NCI-H1436 treated with DMSO at 0.1 percent for 48 hours (cell line): ENCODE measurements at regions not wholly inside any gene's neighbourhood (a gene's known extent, or its start where the extent isn't known, plus 50 kb on each side); places are given as distances from the start of the nearest gene placed in this dataset.

ENCODE experiments used
- DNase-seq: peaks from one replicate; lab custom pipeline; 2025; lab: John Stamatoyannopoulos, UW

GRCh38 chr5:3957658-3958057 lies 362.0 kb downstream of the IRX1 start:
- DNase-seq = no peak

DNA sequence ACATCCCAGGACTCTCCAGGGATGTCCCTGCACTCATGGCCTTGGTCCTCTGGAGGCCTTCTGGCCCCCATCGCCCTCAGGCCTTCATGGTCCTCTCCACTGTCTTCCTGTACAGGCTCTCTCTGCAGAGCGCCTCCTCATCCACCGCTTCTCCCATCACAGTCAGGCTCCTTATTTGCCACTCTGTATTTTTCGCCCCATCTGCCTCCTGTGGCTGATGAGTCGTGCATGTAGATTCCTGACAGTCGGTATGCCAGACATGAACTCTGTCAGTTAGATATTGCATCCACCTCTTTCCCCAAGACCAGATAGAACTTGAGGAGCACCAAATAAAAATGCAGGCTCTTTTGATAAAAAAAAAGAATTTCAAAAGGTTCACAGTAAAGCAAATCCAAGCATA lies 362.8 kb downstream of the IRX1 start:
- DNase-seq = no peak

- DNase-seq = no peak
These were observed 366.5 kb downstream of the IRX1 start for GRCh38 chr5:3962113-3962512.

- no peak for DNase-seq
These were observed 368.0 kb downstream of the IRX1 start for GRCh38 chr5:3963652-3964051.

GRCh38 chr5:3980156-3980555 lies 384.5 kb downstream of the IRX1 start:
- no peak for DNase-seq

DNA sequence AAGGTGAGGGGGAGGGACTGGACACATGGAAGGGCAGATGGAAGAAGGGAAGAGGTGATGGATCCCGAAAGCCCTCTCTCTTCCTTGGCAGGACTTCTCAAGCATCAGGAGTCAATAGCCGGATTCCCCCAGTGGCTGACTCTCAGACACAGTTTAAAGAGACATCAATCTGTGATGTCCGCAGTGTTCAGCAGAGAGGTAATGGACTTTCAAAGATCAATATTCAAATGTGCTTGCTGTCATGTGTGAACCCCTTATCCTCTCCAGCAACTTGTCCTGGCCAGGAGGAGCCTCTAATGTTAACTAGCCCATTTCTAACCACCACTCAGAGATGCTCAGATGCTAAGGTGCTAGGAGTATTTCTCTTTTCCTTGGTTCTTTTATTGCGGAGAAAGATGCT lies 392.2 kb downstream of the IRX1 start:
- DNase-seq = no peak

GRCh38 chr5:3993856-3994473 lies 398.3 kb downstream of the IRX1 start:
- no peak for DNase-seq

DNA sequence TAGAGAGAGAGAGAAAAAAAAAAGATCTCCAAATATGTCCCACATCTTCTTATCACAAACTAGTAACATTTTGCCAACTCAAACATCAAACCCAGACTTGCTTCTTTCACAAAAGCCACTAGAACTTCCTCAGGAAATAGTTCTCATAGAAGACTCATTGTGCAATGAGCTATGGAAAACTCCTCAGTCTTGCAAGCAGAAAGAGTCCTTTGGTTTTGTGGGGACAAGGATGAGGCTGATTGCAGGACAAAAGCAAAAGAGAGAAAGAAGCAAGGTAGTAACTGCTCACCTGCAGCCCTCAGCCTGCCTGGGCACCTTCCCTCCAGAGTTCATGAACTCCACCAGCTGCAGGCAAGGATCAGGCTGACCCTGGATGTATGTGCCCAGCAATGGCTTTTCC lies 399.0 kb downstream of the IRX1 start:
- DNase-seq = no peak

GRCh38 chr5:3995954-3996619 lies 400.5 kb downstream of the IRX1 start:
- DNase-seq = no peak

- no peak for DNase-seq
These were observed 401.2 kb downstream of the IRX1 start for GRCh38 chr5:3996707-3997336.

- no peak for DNase-seq
These were observed 402.0 kb downstream of the IRX1 start for GRCh38 chr5:3997670-3998069.

DNA sequence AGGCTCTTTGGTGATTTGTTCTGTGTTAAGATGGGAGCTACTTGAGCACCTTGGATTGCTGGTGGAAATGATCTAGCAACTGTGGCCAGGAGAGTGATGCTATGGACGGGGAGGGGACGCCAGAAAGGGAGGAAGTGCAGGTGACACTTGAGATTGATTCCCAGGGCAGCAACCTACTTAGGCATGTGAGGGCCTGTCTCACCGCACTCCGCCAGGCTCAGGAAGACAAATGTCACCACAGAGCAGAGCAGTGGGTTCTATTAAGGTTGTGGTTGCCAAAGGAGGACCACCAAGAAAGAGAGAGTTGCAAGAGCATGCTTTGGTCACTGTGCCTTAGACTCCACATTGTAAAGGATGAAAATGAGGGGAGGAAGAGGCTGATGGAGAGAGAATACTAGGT lies 404.3 kb downstream of the IRX1 start:
- no peak for DNase-seq

- no peak for DNase-seq
These were observed 405.4 kb downstream of the IRX1 start for GRCh38 chr5:4001004-4001403.

GRCh38 chr5:4001758-4002533 lies 406.3 kb downstream of the IRX1 start:
- DNase-seq = no peak

GRCh38 chr5:4005335-4005734 lies 409.7 kb downstream of the IRX1 start:
- no peak for DNase-seq

DNA sequence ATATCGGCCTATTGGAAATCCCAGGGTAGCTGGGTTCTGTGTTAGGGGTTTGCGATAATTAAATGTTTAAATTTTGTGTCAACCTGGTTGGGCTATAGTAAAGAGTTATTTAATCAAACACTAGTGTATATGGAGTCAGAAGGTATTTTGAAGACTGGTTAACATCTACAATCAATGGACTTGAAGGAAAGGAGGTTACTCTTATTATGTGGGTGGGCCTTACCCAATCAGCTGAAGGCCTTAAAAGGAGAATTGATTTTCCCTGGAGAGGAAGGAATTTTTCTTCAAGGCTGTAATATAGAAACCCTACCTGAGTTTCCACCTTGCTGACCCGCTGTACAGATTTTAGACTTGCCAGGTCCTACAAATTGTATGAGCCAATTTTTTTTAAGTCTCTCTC lies 411.4 kb downstream of the IRX1 start:
- DNase-seq = no peak

DNA sequence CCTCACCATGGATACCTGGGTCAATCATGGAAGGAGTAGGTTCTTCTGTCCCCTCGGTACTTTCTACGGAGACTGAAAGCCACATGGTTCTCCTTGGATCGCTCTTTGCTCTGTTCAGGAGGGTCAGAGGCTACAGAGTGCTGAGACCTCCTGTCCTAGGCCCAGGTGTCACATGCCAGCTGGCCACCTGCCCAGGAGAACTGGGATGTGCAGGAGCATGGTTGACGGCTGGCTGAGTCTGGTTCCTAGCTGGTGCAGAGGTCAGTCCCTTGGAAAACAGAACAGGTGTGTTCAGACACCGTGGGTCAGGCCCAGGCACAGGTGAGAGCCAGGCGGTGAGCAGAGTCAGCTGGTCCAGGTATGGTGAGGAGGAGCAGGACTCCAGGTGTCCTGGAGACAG lies 416.3 kb downstream of the IRX1 start:
- no peak for DNase-seq

DNA sequence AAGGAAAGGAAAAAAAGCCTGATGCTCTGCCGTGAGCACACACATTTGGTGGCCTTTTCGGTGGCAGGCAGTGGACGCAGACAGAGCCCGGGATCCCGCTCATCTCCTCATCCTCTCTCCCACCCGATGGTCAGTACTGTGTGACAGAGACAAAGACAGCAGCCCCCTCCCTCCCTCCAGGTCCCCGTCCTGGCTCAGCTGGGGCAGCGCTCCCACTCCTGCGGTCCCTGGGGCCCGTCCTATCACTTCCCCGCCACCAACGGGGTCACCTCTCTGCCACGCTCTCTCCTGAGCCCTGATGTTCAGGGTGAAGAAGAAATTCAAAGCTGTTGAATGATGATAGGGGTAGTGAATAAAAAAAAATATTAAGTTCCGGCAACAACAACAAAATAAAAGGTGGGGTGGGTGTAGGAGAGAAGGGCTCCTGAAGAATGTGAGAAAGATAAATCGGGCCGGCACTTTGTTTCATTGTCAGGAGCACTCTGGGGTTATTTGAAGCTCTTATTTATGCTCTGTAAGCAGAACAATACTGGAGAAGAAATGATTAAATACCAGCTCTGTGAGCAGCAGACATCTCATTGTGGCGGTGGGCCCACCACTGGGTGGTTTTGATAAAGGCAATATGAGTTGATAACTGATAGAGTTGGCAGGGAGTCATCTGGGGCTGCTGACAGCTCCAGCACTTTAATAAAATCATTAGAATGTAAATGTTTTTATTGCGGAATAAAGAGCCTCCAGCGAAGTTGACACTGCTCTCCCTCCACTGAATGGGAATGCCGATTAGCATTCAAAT lies 417.7 kb downstream of the IRX1 start:
- no peak for DNase-seq

DNA sequence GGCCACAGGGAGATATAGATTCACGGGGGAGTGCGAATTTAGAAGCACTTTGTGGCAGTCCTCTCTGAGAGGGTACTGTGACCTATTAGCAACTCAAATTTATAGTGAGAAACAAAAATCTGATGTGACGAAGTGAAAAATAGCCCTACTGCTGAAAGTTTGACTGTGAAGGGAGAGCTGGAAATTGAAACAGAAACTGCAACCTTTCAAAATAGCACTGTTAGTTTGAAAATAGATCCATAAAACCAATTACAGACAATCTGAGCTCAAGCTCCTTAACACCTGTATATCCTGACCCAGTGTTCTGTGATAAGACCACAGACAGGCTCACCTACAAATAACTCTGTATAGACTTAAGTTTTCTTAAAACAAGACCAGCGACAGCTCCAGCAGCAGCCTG lies 420.1 kb downstream of the IRX1 start:
- DNase-seq = no peak

DNA sequence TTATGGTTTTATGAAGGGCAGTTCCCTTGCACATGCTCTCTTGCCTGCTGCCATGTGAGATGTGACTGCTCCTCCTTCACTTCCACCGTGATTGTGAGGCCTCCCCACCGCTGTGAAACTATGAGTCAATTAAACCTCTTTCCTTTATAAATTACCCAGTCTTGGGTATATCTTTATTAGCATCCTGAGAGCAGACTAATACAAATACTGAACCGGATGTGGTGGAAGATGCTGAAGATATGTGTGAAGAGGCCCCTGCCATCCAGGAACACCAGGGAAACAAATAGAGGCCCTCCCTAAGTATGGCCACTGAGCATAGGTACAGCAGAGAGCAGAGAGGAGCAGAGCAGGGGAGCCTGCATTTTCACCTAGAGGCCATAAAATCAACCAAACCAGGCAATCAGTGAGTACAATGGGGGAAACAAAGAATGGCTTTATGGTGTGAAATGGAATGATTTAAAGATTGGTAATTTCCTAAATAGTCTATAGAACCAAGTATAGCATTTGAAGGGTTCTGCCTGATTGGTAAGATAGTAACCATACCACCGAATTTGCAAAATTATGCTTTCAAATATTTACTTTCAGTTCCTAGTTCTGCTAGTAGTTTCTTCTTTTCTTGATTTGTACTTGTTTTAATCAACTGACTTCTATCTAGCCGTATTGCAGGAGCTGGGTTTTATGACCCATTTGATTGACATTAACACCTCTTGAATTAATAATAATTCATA lies 421.6 kb downstream of the IRX1 start:
- DNase-seq = no peak

- no peak for DNase-seq
These were observed 422.4 kb downstream of the IRX1 start for GRCh38 chr5:4018007-4018406.
